OCI-LY7 (cell line): ENCODE measurements at regions not wholly inside any gene's neighbourhood (a gene's known extent, or its start where the extent isn't known, plus 50 kb on each side); places are given as distances from the start of the nearest gene placed in this dataset.

ENCODE experiments used
- BruUV-seq: library from RNA; stranded (reverse); fragments of 400-500 nt; replicated peaks from 2 replicates; lab custom pipeline; 2021; lab: Mats Ljungman, UMichigan
- CTCF ChIA-PET: fragments of 300-600 bp; sonication (Branson Sonifier 250); formaldehyde crosslinking; loops from one replicate; lab custom pipeline; 2022; ENCODE audit warnings: antibody characterized with exemption; ENCODE audit not compliant: unreplicated experiment; lab: Charles Lee
- POLR2A ChIA-PET: fragments of 300-600 bp; sonication (Branson Sonifier 250); formaldehyde crosslinking; loops from one replicate; lab custom pipeline; 2022; ENCODE audit warnings: antibody characterized with exemption; lab: Charles Lee
- DNase-seq: peaks from one replicate; pipeline ENCODE4 v3.0.0-alpha.2; 2015; ENCODE audit warnings: low spot score
- H2AFZ ChIP-seq: fragments of 200-600 bp; sonication (generic), shearing (Covaris generic); 2 replicates; pipeline ENCODE4 v1.6.1; 2014; ENCODE audit warnings: mild to moderate bottlenecking, antibody characterized with exemption, low read length, moderate library complexity
- H3K27ac ChIP-seq: fragments of 200-600 bp; sonication (generic); 2 replicates; pipeline ENCODE4 v1.5.1; 2014; ENCODE audit warnings: mixed run types, low read depth, mild to moderate bottlenecking, moderate library complexity, low read length, inconsistent platforms; ENCODE audit not compliant: poor library complexity, severe bottlenecking
- H3K36me3 ChIP-seq: fragments of 200-600 bp; sonication (generic); 2 replicates; pipeline ENCODE4 v1.6.1; 2014; ENCODE audit warnings: mild to moderate bottlenecking, antibody characterized with exemption, low read length, moderate library complexity, mixed read lengths; ENCODE audit not compliant: insufficient read depth
- H3K4me1 ChIP-seq: fragments of 200-600 bp; sonication (generic); 2 replicates; pipeline ENCODE4 v1.5.1; 2014; ENCODE audit warnings: mild to moderate bottlenecking, low read length; ENCODE audit not compliant: insufficient read depth, poor library complexity, severe bottlenecking
- H3K4me2 ChIP-seq: fragments of 200-600 bp; sonication (generic); 2 replicates; pipeline ENCODE4 v1.6.1; 2014; ENCODE audit warnings: mild to moderate bottlenecking, low read length
- H3K4me3 ChIP-seq: fragments of 200-600 bp; sonication (generic); 2 replicates; pipeline ENCODE4 v1.5.1; 2014; ENCODE audit warnings: mild to moderate bottlenecking, low read depth, low read length; ENCODE audit not compliant: poor library complexity, severe bottlenecking
- H3K79me2 ChIP-seq: fragments of 200-600 bp; sonication (generic); 2 replicates; pipeline ENCODE4 v1.6.1; 2016; ENCODE audit warnings: low read depth, mild to moderate bottlenecking, low read length, moderate library complexity, mixed read lengths; ENCODE audit not compliant: insufficient read depth
- H3K9me2 ChIP-seq: fragments of 200-600 bp; sonication (generic); 2 replicates; pipeline ENCODE4 v1.6.1; 2016; ENCODE audit warnings: mild to moderate bottlenecking, low read length, mixed read lengths; ENCODE audit not compliant: insufficient read depth
- H3K9me3 ChIP-seq: fragments of 200-600 bp; sonication (generic); 2 replicates; pipeline ENCODE4 v1.6.1; 2014; ENCODE audit warnings: mild to moderate bottlenecking, mixed run types, low read length, mixed read lengths
- H4K20me1 ChIP-seq: fragments of 200-600 bp; sonication (generic); 2 replicates; pipeline ENCODE4 v1.6.1; 2014; ENCODE audit warnings: mild to moderate bottlenecking, antibody characterized with exemption, low read length, moderate library complexity, mixed read lengths; ENCODE audit not compliant: insufficient read depth
- EZH2phosphoT487 ChIP-seq: fragments of 200-600 bp; sonication (generic); IDR thresholded peaks from 2 replicates; pipeline ENCODE4 v1.6.1; 2018; ENCODE audit warnings: low read depth, borderline replicate concordance, mild to moderate bottlenecking, mixed run types, antibody characterized with exemption, low read length, moderate library complexity, mixed read lengths
- intact Hi-C: fragments of 100-400 bp; cut with micrococcal nuclease; formaldehyde crosslinking; loops from one replicate; pipeline ENCODE4 v1.10.0; 2022; ENCODE audit not compliant: unreplicated experiment
- TF ChIP-seq, protein P1 (sequence below): fragments of 200-600 bp; sonication (generic); conservative IDR thresholded peaks from 2 replicates; pipeline ENCODE4 v1.5.1; 2014; ENCODE audit warnings: mild to moderate bottlenecking, antibody characterized with exemption, low read length, moderate library complexity, mixed read lengths

- CTCF ChIA-PET, result no interaction called here
- H3K9me3 ChIP-seq, result no peaks in the 10 kb centered on the region
- no TSS peak for BruUV-seq
- H3K79me2 ChIP-seq, result no peaks in the 10 kb centered on the region
- H3K9me2 ChIP-seq, result no peaks in the 10 kb centered on the region
- H3K4me1 ChIP-seq, result no peaks in the 10 kb centered on the region
- H3K4me2 ChIP-seq, result no peak overlapping the region
- POLR2A ChIA-PET, result no interaction called here
- H3K36me3 ChIP-seq, result no peaks in the 10 kb centered on the region
- DNase-seq, result no peak
- TF ChIP-seq, protein P1, sequence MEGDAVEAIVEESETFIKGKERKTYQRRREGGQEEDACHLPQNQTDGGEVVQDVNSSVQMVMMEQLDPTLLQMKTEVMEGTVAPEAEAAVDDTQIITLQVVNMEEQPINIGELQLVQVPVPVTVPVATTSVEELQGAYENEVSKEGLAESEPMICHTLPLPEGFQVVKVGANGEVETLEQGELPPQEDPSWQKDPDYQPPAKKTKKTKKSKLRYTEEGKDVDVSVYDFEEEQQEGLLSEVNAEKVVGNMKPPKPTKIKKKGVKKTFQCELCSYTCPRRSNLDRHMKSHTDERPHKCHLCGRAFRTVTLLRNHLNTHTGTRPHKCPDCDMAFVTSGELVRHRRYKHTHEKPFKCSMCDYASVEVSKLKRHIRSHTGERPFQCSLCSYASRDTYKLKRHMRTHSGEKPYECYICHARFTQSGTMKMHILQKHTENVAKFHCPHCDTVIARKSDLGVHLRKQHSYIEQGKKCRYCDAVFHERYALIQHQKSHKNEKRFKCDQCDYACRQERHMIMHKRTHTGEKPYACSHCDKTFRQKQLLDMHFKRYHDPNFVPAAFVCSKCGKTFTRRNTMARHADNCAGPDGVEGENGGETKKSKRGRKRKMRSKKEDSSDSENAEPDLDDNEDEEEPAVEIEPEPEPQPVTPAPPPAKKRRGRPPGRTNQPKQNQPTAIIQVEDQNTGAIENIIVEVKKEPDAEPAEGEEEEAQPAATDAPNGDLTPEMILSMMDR, result no peak
- no peak for TF ChIP-seq EZH2phosphoT487
- no peak overlapping the region for H3K27ac ChIP-seq
- H3K4me3 ChIP-seq, result no peak overlapping the region
- H2AFZ ChIP-seq, result no peak overlapping the region
- no peaks in the 10 kb centered on the region for H4K20me1 ChIP-seq
- intact Hi-C loops, result no loop called here
Observed at GRCh38 chr9:135290086-135290485, 189.5 kb upstream of the PPP1R26 start.

GRCh38 chr9:135290566-135290965, 189.0 kb upstream of the PPP1R26 start:
- no peak overlapping the region for H3K4me3 ChIP-seq
- no peak overlapping the region for H2AFZ ChIP-seq
- no peak overlapping the region for H3K27ac ChIP-seq
- H3K9me2 ChIP-seq, result no peaks in the 10 kb centered on the region
- ChIA-PET POLR2A (no interaction called here), CTCF (no interaction called here)
- intact Hi-C loops, result no loop called here
- TF ChIP-seq EZH2phosphoT487, result no peak
- TF ChIP-seq, protein P1, result no peak
- no peaks in the 10 kb centered on the region for H3K36me3 ChIP-seq
- BruUV-seq, result no TSS peak
- DNase-seq, result no peak
- H4K20me1 ChIP-seq, result no peaks in the 10 kb centered on the region
- H3K4me1 ChIP-seq, result no peaks in the 10 kb centered on the region
- no peaks in the 10 kb centered on the region for H3K79me2 ChIP-seq
- H3K4me2 ChIP-seq, result no peak overlapping the region
- H3K9me3 ChIP-seq, result no peaks in the 10 kb centered on the region

- ChIA-PET POLR2A (no interaction called here), CTCF (no interaction called here)
- Histone ChIP-seq H3K9me3 (no peaks in the 10 kb centered on the region), H2AFZ (no peak overlapping the region), H3K4me3 (no peak overlapping the region), H3K9me2 (no peaks in the 10 kb centered on the region), H3K27ac (no peak overlapping the region), H4K20me1 (no peaks in the 10 kb centered on the region), H3K4me2 (no peak overlapping the region), H3K79me2 (no peaks in the 10 kb centered on the region), H3K4me1 (no peaks in the 10 kb centered on the region), H3K36me3 (no peaks in the 10 kb centered on the region)
- TF ChIP-seq EZH2phosphoT487, result no peak
- TF ChIP-seq, protein P1, result no peak
- no TSS peak for BruUV-seq
- intact Hi-C loops, result no loop called here
- DNase-seq, result no peak
Observed at GRCh38 chr9:135291165-135291564, 188.4 kb upstream of the PPP1R26 start.
